ENCODE measurements at regions not wholly inside any gene's neighbourhood (a gene's known extent, or its start where the extent isn't known, plus 50 kb on each side); places are given as distances from the start of the nearest gene placed in this dataset.

- TF ChIP-seq, protein P1, sequence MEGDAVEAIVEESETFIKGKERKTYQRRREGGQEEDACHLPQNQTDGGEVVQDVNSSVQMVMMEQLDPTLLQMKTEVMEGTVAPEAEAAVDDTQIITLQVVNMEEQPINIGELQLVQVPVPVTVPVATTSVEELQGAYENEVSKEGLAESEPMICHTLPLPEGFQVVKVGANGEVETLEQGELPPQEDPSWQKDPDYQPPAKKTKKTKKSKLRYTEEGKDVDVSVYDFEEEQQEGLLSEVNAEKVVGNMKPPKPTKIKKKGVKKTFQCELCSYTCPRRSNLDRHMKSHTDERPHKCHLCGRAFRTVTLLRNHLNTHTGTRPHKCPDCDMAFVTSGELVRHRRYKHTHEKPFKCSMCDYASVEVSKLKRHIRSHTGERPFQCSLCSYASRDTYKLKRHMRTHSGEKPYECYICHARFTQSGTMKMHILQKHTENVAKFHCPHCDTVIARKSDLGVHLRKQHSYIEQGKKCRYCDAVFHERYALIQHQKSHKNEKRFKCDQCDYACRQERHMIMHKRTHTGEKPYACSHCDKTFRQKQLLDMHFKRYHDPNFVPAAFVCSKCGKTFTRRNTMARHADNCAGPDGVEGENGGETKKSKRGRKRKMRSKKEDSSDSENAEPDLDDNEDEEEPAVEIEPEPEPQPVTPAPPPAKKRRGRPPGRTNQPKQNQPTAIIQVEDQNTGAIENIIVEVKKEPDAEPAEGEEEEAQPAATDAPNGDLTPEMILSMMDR (IDR thresholded peaks at IDR 0.05; ENCODE audit: low read depth, low read length): no peak
- DNase-seq (ENCODE audit: extremely low read depth, low read depth): no peak
Measured at GRCh38 chr5:154627698-154628678, 127.2 kb upstream of the LARP1 start.

GRCh38 chr5:154626876-154627557 is 128.2 kb upstream of the LARP1 start:
- TF ChIP-seq, protein P1 (IDR thresholded peaks at IDR 0.05; ENCODE audit: low read depth, low read length): no peak
- no peak for DNase-seq (ENCODE audit: extremely low read depth, low read depth)

GRCh38 chr5:154625031-154625430 is 130.1 kb upstream of the LARP1 start:
- no peak for DNase-seq (ENCODE audit: extremely low read depth, low read depth)
- TF ChIP-seq, protein P1 (IDR thresholded peaks at IDR 0.05; ENCODE audit: low read depth, low read length): no peak

DNA sequence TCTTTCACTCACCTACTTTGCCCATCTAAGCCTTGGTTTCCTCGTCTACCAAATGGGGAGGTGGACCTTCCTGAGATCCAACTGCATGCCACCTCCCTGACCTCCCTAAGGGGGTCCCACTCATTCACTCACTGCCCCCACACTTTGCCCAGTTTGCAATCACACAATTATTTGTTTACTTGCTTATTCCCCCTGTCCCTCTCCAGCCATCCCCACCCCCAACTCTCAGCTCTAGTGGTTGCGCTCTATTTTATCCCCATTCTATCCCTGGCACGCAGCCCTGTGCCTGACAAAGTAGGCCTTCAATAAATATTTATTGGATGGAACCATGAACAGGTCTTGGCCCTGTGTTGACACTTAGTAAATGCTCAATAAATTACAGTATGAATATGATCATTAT is 130.8 kb upstream of the LARP1 start:
- TF ChIP-seq, protein P1 (IDR thresholded peaks at IDR 0.05; ENCODE audit: low read depth, low read length): no peak
- DNase-seq (ENCODE audit: extremely low read depth, low read depth): no peak

- DNase-seq (ENCODE audit: extremely low read depth, low read depth): no peak
- TF ChIP-seq, protein P1 (IDR thresholded peaks at IDR 0.05; ENCODE audit: low read depth, low read length): no peak
Measured at GRCh38 chr5:154620411-154620810, 134.8 kb upstream of the LARP1 start.

DNA sequence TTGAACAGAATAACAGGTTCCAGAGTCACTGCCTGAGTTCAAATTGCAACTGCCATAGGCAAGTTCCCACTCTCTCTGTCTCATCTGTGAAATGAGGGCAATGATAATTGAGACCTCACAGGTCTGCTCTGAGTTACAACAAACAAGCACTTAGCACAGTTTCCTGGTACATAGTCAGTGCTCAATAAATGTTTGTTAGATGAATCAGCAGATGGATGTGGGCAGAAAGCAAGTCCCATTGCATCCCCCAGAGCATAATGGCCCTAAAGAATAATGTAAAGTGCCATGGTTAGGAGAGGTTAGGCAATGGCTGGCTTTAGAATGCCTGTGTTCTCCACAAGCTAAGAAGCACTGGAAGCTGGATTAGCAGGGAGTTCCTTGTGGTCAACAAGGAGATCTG is 136.5 kb upstream of the LARP1 start:
- TF ChIP-seq, protein P1 (IDR thresholded peaks at IDR 0.05; ENCODE audit: low read depth, low read length): no peak
- no peak for DNase-seq (ENCODE audit: extremely low read depth, low read depth)

DNA sequence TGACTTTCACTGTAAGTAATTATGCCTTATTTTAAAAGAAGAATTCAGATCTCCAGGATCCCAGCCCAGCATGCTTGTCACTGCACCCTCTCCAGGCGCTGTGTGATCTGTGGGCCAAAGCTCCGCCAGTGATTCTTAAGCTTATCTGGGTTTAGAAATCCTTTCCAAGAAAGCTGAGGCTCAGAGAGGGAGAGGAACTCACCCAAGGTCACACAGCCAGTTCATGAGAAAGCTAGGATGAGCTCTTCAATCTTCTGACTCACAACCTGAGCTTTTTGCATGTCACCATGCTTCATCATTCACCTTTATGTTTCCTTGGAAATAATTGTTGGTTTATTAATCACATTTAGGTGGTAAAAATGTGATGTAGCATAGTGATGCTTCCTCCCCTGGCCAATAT is 136.6 kb upstream of the HAND1 start:
- no peak for DNase-seq (ENCODE audit: extremely low read depth, low read depth)
- TF ChIP-seq, protein P1 (IDR thresholded peaks at IDR 0.05; ENCODE audit: low read depth, low read length): no peak
